ENCODE measurements at regions not wholly inside any gene's neighbourhood (a gene's known extent, or its start where the extent isn't known, plus 50 kb on each side); places are given as distances from the start of the nearest gene placed in this dataset.

DNA sequence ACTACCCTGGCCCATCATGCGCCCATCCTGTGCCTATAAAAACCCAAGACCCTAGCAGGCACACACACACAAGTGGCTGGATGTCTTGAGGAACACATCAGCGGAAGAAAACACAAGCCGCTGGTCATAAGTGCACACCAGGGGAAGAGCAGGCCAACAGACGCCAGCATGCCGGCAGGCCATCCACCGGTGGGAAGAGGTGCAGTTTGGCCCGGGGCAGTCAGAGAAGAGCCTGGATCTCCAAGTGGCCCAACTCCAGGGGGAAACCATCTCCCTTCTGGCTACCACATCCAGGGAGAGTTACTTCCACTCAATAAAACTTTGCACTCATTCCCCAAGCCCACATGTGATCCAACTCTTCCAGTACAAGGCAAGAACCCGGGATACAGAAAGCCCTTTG, 2001.3 kb upstream of the NUDT12 start:
- Mint-ChIP-seq H3K4me1 (no peaks in the 10 kb centered on the region), H3K27ac (no peak overlapping the region), H3K36me3 (ENCODE audit: low read depth) (no peaks in the 10 kb centered on the region), H3K27me3 (no peaks in the 10 kb centered on the region), H3K4me3 (no peak overlapping the region)
- no peaks in the 10 kb centered on the region for H3K9me3 ChIP-seq (ENCODE audit: control insufficient read depth, low read length, poor library complexity, severe bottlenecking)
- DNase-seq (no peak), ATAC-seq (no peak)

DNA sequence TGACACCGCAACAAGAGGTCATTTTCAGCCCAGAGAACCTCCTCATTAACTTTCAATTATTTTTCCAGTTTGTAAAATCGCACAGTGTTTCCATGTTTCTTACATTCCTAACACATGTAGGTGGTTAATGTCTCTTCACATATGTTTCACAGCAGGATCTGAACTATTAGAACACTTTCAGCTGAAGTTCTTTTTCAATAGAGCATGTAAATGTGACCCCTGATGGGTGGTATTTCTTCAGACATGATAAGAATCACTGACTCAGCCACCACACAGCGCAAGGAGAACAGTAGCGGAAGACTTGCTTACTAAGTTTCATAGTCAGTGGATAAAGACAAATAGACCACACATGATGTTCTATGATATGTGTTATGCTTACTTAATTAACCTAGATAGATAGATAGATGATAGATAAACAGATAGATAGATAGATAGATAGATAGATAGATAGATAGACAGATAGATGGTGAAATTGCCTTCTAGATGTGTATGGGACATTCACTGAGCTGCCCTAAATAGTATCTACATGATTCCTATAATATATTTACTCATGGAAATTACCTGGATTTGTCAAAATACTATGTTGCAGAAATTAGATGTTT, 1992.1 kb upstream of the NUDT12 start:
- Mint-ChIP-seq H3K36me3 (ENCODE audit: low read depth) (no peaks in the 10 kb centered on the region), H3K27ac (no peak overlapping the region), H3K4me1 (no peaks in the 10 kb centered on the region), H3K27me3 (no peaks in the 10 kb centered on the region), H3K4me3 (no peak overlapping the region)
- H3K9me3 ChIP-seq (ENCODE audit: control insufficient read depth, low read length, poor library complexity, severe bottlenecking), result no peaks in the 10 kb centered on the region
- DNase-seq (no peak), ATAC-seq (no peak)

DNA sequence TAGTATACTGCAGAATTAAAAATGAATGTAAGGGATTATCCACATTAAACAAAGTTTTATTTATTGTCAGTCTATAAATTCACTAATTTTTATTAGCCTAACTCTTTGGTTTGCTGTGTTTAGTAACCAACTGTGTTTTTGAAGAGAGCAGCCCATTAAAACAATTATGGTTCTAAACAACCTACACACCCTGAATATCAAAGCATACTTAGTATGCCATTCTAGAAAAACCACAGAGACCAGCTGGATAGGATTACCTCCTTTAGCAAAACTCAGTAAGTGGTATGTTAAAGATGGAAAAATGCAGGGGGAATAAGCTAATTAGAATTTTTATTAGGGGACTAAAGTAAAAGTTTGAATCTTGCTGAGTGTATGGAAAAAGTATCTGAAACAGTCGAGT, 1981.7 kb upstream of the NUDT12 start:
- no peaks in the 10 kb centered on the region for H3K4me1 Mint-ChIP-seq

DNA sequence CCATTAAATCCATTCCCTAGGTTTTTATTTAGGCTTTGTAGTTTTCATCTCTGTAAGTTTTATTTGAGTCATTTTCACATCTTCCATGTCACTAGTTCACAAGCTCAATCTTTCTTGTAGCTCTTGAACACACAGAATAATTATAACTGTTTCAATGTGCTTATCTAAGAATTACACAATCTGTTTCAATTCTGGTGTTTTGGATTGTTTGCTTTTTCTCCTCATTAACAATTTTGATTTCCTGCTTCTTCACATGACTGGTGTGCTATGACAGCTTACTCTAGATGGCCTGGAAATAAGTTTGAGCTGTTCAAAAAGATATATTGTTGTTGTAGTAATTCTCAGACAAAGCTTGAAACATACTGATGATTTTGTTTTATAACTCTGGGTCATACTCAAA, 1974.1 kb upstream of the NUDT12 start:
- no peak for DNase-seq
- Mint-ChIP-seq H3K4me3 (no peak overlapping the region), H3K36me3 (ENCODE audit: low read depth) (no peaks in the 10 kb centered on the region), H3K27me3 (no peaks in the 10 kb centered on the region), H3K27ac (no peak overlapping the region), H3K4me1 (no peaks in the 10 kb centered on the region)
- no peak for ATAC-seq
- no peaks in the 10 kb centered on the region for H3K9me3 ChIP-seq (ENCODE audit: control insufficient read depth, low read length, poor library complexity, severe bottlenecking)

More for the DNA sequence above, 1981.7 kb upstream of the NUDT12 start:
- H3K36me3 Mint-ChIP-seq (ENCODE audit: low read depth), result no peaks in the 10 kb centered on the region
- H3K4me3 Mint-ChIP-seq, result no peak overlapping the region
- no peaks in the 10 kb centered on the region for H3K9me3 ChIP-seq (ENCODE audit: control insufficient read depth, low read length, poor library complexity, severe bottlenecking)
- DNase-seq (no peak), ATAC-seq (no peak)
- no peaks in the 10 kb centered on the region for H3K27me3 Mint-ChIP-seq
- no peak overlapping the region for H3K27ac Mint-ChIP-seq

DNA sequence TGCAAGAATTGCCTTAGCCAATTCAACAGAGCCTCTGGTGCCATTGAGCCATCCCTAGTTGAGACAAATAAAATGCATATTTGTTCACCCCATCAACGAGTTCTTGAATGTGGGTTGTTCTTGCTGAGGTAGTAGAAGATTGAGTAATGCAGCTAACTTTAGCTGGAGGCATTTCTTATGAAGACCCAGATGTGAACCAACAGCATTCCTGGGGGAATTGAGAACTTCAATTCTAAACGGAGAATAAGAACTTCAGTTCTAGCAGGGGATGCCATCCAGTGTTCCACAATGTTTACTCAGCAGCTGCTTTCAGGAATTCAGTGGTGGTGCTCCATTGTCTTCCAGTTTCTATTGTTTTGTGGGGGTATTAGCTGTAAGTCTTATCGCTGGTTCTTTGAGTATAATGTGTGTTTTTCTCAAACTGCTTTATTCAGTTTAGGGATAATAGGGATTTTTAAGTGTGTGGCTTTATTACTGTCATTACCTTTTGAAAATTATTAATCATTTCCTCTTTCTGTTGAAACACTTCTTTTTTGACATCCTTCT, 1968.2 kb upstream of the NUDT12 start:
- DNase-seq (no peak), ATAC-seq (no peak)
- Mint-ChIP-seq H3K4me3 (no peak overlapping the region), H3K27me3 (no peaks in the 10 kb centered on the region), H3K27ac (no peak overlapping the region), H3K36me3 (ENCODE audit: low read depth) (no peaks in the 10 kb centered on the region), H3K4me1 (no peaks in the 10 kb centered on the region)
- no peaks in the 10 kb centered on the region for H3K9me3 ChIP-seq (ENCODE audit: control insufficient read depth, low read length, poor library complexity, severe bottlenecking)

DNA sequence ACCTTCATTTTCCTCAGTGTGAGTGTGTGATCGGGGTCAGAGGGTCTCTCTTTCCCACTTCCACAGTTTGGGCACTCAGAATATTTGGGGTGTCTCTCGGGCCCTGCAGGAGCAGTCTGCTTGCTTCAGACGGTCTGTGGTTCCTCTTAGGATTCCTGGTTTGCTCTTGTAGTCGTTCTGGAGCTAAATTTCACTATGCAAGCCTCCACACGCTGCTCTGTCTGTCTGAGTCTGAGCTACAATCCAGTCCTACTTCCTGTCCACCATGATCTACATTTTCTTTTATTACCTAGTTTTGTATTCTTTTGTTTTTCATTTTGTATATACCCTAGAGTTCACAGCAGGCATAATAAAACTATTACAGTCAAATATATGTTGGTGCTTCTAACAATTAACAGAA, 1967.3 kb upstream of the NUDT12 start:
- Mint-ChIP-seq H3K4me3 (no peak overlapping the region), H3K4me1 (no peaks in the 10 kb centered on the region)
- DNase-seq, result no peak

DNA sequence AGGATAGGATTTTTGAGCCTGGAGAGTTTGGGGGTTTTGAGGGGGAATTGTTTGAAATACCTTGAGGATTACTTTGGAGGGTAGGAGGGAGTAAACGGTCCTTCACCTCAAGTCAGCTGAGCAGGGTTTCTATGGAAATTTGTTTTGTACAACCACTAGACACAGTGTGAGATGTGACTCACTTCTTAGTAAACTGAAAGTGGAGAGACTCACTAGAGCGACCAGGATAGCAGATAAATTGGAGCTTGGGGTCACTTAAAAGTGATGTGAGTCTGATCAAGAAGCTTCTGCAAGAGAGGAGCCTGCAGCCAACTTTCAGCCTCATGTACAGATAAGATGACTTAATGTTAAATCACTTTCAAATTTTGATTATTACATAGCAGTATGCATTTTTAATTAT, 1945.9 kb upstream of the NUDT12 start:
- Mint-ChIP-seq H3K4me1 (no peaks in the 10 kb centered on the region), H3K4me3 (no peak overlapping the region), H3K36me3 (ENCODE audit: low read depth) (no peaks in the 10 kb centered on the region), H3K27ac (no peak overlapping the region), H3K27me3 (no peaks in the 10 kb centered on the region)
- DNase-seq (no peak), ATAC-seq (no peak)
- H3K9me3 ChIP-seq (ENCODE audit: control insufficient read depth, low read length, poor library complexity, severe bottlenecking), result no peaks in the 10 kb centered on the region

More for the DNA sequence above, 1967.3 kb upstream of the NUDT12 start:
- H3K27me3 Mint-ChIP-seq, result no peaks in the 10 kb centered on the region
- H3K27ac Mint-ChIP-seq, result no peak overlapping the region
- no peaks in the 10 kb centered on the region for H3K36me3 Mint-ChIP-seq (ENCODE audit: low read depth)
- no peaks in the 10 kb centered on the region for H3K9me3 ChIP-seq (ENCODE audit: control insufficient read depth, low read length, poor library complexity, severe bottlenecking)
- ATAC-seq, result no peak

DNA sequence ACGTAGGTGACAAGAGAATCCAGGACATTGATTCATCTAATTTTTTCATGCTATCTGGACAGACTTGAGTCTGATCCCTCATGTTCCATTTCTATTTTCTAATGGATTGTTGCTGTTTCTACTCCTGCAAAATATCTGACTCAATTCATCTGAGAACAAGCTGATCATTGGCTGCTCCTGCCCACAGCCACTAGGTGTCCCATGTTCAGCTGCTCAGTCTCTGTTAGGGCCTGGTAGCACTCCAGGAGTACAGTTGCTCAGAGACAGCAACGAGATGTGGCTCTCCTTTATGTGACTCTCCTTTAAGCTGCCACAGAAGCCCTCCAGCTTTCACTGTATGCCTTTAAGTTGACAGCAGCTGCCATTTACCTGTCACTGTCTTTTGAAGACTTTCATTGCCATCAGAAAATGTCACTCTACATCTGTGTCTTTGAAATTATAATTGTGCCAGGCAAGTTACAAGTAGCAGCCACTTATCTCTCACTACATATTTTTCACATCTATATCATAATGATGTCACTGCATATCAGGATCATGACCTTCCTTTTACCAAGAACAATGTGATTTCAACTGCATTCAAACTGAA, 1944.2 kb upstream of the NUDT12 start:
- no peaks in the 10 kb centered on the region for H3K9me3 ChIP-seq (ENCODE audit: control insufficient read depth, low read length, poor library complexity, severe bottlenecking)
- H3K36me3 Mint-ChIP-seq (ENCODE audit: low read depth), result no peaks in the 10 kb centered on the region
- H3K27me3 Mint-ChIP-seq, result no peaks in the 10 kb centered on the region
- no peaks in the 10 kb centered on the region for H3K4me1 Mint-ChIP-seq
- no peak overlapping the region for H3K27ac Mint-ChIP-seq
- DNase-seq, result no peak
- no peak overlapping the region for H3K4me3 Mint-ChIP-seq
- ATAC-seq, result no peak

DNA sequence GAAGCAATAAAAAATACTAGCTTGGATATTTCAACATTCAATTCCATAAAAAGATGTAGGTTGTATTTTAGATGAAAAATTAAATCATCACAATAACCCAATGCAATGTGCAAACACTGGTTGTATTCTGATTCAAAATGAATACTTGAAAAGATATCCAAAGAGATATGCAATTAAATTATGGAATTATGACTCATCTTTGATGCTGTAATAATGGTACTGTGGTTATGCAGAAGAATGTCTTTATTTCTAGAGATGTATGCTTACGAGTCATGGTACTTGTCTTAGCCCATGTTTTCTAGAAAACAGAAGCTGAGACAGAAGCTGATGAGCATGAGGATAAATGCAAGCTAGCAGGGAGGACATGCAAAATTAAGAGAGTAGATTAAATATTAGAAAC, 1941.4 kb upstream of the NUDT12 start:
- Mint-ChIP-seq H3K27ac (no peak overlapping the region), H3K4me3 (no peak overlapping the region), H3K4me1 (no peaks in the 10 kb centered on the region), H3K36me3 (ENCODE audit: low read depth) (no peaks in the 10 kb centered on the region), H3K27me3 (no peaks in the 10 kb centered on the region)
- DNase-seq (no peak), ATAC-seq (no peak)
- H3K9me3 ChIP-seq (ENCODE audit: control insufficient read depth, low read length, poor library complexity, severe bottlenecking), result no peaks in the 10 kb centered on the region

DNA sequence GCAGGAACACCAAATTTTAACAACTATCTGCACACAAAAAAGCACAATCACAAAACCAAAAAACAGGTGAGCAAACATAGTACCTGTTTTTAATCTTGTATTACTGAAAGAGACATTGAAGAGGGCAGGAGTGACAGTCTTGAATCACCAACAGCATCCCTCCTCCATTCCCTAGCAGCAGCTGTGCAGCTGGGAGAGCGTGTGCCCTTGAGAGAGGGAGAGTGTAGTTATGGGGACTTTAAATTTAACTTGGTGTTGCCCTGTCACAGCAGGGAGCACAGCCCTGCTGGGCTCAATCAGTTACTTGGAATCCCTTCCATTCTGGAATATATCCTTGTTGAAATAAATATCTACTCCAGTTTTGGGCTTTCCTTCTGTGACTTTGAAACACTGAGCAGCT, 1938.7 kb upstream of the NUDT12 start:
- no peaks in the 10 kb centered on the region for H3K4me1 Mint-ChIP-seq
- ATAC-seq (no peak), DNase-seq (no peak)
- no peaks in the 10 kb centered on the region for H3K36me3 Mint-ChIP-seq (ENCODE audit: low read depth)
- H3K27ac Mint-ChIP-seq, result no peak overlapping the region
- no peaks in the 10 kb centered on the region for H3K9me3 ChIP-seq (ENCODE audit: control insufficient read depth, low read length, poor library complexity, severe bottlenecking)
- no peak overlapping the region for H3K4me3 Mint-ChIP-seq
- no peaks in the 10 kb centered on the region for H3K27me3 Mint-ChIP-seq

DNA sequence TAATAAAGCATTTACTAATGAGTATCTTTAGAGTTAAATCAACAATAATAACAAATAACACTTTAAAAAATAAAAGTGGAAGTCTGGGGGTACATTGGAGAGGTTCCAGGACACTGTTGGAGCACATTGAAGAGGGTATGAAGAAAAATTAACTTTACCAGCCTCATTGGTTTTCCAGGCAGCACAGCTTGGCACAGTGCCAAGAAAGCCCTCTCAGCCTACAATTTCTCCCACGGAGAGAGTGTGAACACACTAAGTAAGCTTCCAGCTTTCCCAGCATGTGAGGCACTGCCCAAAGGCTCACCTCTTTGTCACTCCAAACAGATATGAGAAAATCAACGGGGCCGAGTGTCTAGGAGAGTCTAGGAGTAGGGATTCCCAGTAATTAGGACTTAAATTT, 1912.8 kb upstream of the NUDT12 start:
- Mint-ChIP-seq H3K36me3 (ENCODE audit: low read depth) (no peaks in the 10 kb centered on the region), H3K4me1 (no peaks in the 10 kb centered on the region), H3K4me3 (no peak overlapping the region), H3K27ac (no peak overlapping the region), H3K27me3 (no peaks in the 10 kb centered on the region)
- ATAC-seq (no peak), DNase-seq (no peak)
- no peaks in the 10 kb centered on the region for H3K9me3 ChIP-seq (ENCODE audit: control insufficient read depth, low read length, poor library complexity, severe bottlenecking)

DNA sequence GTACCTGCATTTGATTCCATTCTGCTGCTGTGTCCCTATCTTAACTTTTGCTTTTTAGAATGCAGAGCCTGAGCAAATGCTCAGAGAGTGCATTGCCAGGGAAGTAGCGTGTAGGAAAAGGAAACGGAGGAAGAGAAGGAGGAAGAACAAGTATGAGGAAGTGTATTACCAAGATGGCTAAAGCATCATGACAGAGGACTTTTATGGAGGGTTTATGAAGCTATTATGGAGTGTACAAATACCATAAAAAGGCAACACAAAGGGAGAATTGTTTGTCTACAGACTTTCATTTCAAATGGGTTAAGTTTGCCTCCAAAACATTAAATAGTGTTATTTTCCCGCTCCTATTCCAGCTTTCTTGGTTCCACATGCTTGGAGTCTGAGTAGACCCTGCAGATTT, 1899.8 kb upstream of the NUDT12 start:
- Mint-ChIP-seq H3K27me3 (no peaks in the 10 kb centered on the region), H3K36me3 (ENCODE audit: low read depth) (no peaks in the 10 kb centered on the region), H3K4me3 (no peak overlapping the region), H3K27ac (no peak overlapping the region), H3K4me1 (no peaks in the 10 kb centered on the region)
- H3K9me3 ChIP-seq (ENCODE audit: control insufficient read depth, low read length, poor library complexity, severe bottlenecking), result no peaks in the 10 kb centered on the region
- ATAC-seq (no peak), DNase-seq (no peak)

DNA sequence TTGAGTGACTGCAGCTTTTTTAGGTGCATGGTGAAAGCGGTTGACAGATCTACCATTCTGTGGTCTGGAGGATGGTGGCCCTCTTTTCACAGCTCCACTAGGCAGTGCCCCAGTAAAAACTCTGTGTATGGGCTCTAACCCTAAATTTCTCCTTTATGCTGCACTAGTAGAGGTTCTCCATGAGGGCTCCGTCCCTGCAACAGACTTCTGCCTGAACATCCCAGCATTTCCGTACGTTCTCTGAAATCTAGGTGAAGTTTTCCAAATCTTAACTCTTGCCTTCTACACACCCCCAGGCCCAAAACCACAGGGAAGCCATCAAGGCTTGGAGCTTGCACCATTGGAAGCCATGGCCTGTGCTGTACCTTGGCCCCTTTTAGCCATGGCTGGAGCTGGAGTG, 1898.1 kb upstream of the NUDT12 start:
- Mint-ChIP-seq H3K36me3 (ENCODE audit: low read depth) (no peaks in the 10 kb centered on the region), H3K27me3 (no peaks in the 10 kb centered on the region), H3K4me3 (no peak overlapping the region), H3K27ac (no peak overlapping the region), H3K4me1 (no peaks in the 10 kb centered on the region)
- no peak for ATAC-seq
- DNase-seq, result no peak
- no peaks in the 10 kb centered on the region for H3K9me3 ChIP-seq (ENCODE audit: control insufficient read depth, low read length, poor library complexity, severe bottlenecking)

DNA sequence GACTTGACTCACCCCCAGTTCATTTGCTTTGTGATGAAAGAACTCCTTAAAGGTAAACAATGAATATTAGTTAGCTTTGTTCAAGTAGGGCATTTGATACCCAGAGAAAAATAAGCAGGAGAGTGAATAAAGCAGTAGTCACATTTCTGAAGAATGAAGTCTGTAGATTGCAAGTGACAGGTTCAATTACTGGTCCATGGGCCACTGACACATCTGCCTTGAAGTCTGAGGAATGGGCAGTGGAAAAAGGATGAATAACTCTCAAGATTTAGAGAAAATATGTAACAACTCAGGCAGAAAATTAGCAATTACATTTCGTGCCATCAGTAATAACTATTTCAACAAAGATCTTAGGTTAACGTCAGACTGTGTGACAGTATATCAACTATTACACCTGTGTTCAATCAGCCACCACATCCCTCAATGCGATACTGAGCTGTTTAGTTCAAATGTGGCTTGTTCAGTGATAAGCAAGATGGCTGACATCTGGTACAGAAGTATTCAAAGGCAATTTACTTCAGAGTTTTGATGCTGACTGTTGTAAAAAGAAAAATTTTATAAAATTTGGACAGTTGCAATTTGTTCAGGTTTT, 1890.7 kb upstream of the NUDT12 start:
- no peak overlapping the region for H3K27ac Mint-ChIP-seq
- no peak for DNase-seq
- no peaks in the 10 kb centered on the region for H3K9me3 ChIP-seq (ENCODE audit: control insufficient read depth, low read length, poor library complexity, severe bottlenecking)
- H3K36me3 Mint-ChIP-seq (ENCODE audit: low read depth), result no peaks in the 10 kb centered on the region
- ATAC-seq, result no peak
- no peaks in the 10 kb centered on the region for H3K4me1 Mint-ChIP-seq
- H3K27me3 Mint-ChIP-seq, result no peaks in the 10 kb centered on the region
- no peak overlapping the region for H3K4me3 Mint-ChIP-seq
